ENCODE measurements at regions not wholly inside any gene's neighbourhood (a gene's known extent, or its start where the extent isn't known, plus 50 kb on each side); places are given as distances from the start of the nearest gene placed in this dataset.

DNA sequence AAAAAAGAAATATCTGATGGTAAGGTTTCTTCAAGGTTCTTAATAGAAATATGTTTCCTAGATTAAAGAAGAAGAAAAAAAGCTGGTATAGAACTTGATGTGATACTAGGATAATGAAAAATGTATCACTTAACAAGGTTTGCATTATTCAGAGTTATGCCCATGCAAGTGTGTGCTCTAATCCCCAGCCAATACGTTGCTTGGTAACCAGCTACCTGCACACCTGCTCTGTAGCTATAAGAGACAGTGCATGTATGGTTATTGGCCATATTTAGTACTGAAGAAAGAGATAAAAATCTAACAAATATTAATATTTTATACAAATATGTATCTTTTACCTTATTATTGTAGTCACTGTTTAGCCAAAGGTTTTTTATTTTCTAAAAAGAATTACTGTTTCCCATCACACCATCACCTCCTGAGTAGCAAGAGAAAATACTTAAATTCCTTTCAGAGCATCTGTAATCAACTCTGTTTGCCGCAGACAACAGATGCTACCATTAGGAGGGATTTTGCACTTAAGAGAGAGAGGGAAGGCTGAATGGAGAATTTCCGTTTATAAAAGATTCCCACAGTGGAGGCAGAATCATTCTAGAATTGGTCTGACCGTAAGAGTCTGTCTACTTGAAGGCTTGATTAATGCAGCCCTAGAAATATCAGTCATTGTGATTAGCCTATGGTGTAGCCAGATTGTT is 115.6 kb downstream of the NEDD1 start:
- TF ChIP-seq, protein P1, sequence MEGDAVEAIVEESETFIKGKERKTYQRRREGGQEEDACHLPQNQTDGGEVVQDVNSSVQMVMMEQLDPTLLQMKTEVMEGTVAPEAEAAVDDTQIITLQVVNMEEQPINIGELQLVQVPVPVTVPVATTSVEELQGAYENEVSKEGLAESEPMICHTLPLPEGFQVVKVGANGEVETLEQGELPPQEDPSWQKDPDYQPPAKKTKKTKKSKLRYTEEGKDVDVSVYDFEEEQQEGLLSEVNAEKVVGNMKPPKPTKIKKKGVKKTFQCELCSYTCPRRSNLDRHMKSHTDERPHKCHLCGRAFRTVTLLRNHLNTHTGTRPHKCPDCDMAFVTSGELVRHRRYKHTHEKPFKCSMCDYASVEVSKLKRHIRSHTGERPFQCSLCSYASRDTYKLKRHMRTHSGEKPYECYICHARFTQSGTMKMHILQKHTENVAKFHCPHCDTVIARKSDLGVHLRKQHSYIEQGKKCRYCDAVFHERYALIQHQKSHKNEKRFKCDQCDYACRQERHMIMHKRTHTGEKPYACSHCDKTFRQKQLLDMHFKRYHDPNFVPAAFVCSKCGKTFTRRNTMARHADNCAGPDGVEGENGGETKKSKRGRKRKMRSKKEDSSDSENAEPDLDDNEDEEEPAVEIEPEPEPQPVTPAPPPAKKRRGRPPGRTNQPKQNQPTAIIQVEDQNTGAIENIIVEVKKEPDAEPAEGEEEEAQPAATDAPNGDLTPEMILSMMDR (IDR thresholded peaks at IDR 0.05) = no peak
- TF ChIP-seq POLR2A (IDR thresholded peaks at IDR 0.05) = no peak
- DNase-seq = no peak
- H3K4me1 ChIP-seq = no peaks in the 10 kb centered on the region
- no peaks in the 10 kb centered on the region for H3K9me3 ChIP-seq
- H3K27ac ChIP-seq = no peak overlapping the region
- WGBS, 2 donors = 85 to 94% methylated on average over 4 of the region's 4 CpGs
- no peaks in the 10 kb centered on the region for H3K27me3 ChIP-seq
- intact Hi-C loops (cut with DNase I; ENCODE audit: low total_unique reads) = no loop called here
- no peaks in the 10 kb centered on the region for H3K36me3 ChIP-seq (ENCODE audit: low read depth, missing control alignments)
- H3K4me3 ChIP-seq = no peak overlapping the region

DNA sequence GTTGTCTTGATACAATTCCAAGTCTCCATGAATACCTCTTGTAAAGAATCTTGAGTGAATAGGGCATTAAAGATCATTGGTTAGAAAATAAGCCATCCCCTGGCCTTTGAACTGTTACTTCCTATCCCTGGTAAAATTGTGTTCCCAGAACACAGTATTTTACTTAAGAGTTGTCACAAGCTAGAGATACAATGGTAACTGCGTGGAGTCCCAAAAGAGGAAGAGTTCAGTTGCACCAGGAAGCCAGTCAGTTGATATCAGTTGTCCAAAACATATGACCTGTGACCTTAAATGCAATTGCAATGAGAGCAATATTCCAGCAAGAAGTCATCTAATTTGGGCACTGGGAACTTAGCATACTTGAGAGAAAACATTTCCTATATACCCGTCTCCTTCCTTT is 117.3 kb downstream of the NEDD1 start:
- DNase-seq = no peak

DNA sequence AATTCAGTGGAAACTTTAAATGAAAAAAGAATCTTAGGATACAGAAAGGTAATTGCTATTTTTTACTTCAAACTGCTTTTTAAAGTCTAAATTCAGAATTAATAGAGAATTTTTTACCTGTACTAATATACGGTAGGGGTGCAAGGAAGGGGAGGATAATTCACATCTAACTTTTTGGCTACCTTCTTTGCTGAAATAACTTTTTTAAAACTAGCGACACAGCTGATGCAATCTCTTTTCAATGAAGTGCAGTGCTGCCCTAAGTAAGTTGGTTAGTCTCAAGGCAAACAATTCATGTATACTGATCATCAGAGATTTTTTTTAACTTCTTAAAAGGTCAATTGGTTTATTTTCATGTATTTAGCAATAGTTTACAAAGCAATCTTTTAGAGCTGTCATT is 119.8 kb downstream of the NEDD1 start:
- H3K36me3 ChIP-seq (ENCODE audit: low read depth, missing control alignments) = no peaks in the 10 kb centered on the region
- WGBS, 2 donors = 90 to 93% methylated on average over 2 of the region's 2 CpGs
- no peak overlapping the region for H3K4me3 ChIP-seq
- no peaks in the 10 kb centered on the region for H3K27me3 ChIP-seq
- intact Hi-C loops (cut with DNase I; ENCODE audit: low total_unique reads) = no loop called here
- no peaks in the 10 kb centered on the region for H3K9me3 ChIP-seq
- DNase-seq = no peak
- H3K4me1 ChIP-seq = no peaks in the 10 kb centered on the region
- no peak overlapping the region for H3K27ac ChIP-seq
- no peak for TF ChIP-seq POLR2A (IDR thresholded peaks at IDR 0.05)
- TF ChIP-seq, protein P1 (IDR thresholded peaks at IDR 0.05) = no peak

More for the DNA sequence above, 117.3 kb downstream of the NEDD1 start:
- intact Hi-C loops (cut with DNase I; ENCODE audit: low total_unique reads) = no loop called here
- Histone ChIP-seq H3K4me3 (no peak overlapping the region), H3K27me3 (no peaks in the 10 kb centered on the region), H3K27ac (no peak overlapping the region), H3K36me3 (ENCODE audit: low read depth, missing control alignments) (no peaks in the 10 kb centered on the region), H3K4me1 (no peaks in the 10 kb centered on the region), H3K9me3 (no peaks in the 10 kb centered on the region)
- WGBS, 2 donors = 80 to 86% methylated on average over 2 of the region's 2 CpGs
- no peak for TF ChIP-seq POLR2A (IDR thresholded peaks at IDR 0.05)
- TF ChIP-seq, protein P1 (IDR thresholded peaks at IDR 0.05) = no peak

DNA sequence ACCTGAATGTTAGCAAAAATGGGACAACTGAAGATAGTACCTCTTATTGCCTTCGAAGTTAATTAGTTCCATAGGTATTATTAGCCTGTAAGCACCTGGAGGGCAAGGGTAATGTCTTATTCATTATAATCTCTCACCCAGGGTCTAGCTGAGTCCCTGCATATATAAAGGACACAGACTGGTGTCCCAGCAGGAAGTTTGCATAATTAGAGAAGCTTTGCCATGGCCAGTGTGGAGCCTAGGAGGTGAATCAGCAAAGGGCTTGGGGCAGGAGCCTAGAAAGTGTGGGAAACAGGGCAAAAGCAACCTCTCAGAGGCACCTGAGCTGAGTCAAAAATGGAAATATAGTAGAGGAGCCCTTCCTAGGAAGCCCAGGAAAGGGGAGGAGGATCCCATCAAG is 120.4 kb downstream of the NEDD1 start:
- TF ChIP-seq, protein P1 (IDR thresholded peaks at IDR 0.05) = no peak
- no peak for TF ChIP-seq POLR2A (IDR thresholded peaks at IDR 0.05)
- Histone ChIP-seq H3K27ac (no peak overlapping the region), H3K4me1 (no peaks in the 10 kb centered on the region), H3K4me3 (no peak overlapping the region), H3K36me3 (ENCODE audit: low read depth, missing control alignments) (no peaks in the 10 kb centered on the region), H3K9me3 (no peaks in the 10 kb centered on the region), H3K27me3 (no peaks in the 10 kb centered on the region)
- DNase-seq = no peak
- intact Hi-C loops (cut with DNase I; ENCODE audit: low total_unique reads) = no loop called here
- WGBS, 2 donors = 88% methylated on average over 1 of the region's 1 CpG

DNA sequence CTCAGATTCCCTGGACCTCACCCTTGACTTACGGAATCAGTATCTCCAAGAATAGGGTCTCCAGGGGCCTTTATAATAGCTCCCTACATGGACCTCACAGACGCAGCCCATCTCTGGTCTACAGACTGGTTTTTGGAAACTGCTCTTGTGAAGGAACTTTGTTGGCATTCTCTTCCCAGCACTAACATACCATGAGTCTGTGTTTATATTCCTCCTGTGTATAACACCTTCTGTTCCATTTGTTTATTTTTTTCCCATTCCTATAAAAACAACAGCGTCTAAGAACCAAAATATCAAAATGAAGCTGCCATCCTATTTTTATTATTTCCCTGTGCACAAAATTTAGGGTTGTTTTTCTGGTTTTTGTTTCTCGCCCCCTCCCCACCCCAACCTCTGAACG is 131.1 kb downstream of the NEDD1 start:
- Histone ChIP-seq H3K27me3 (no peaks in the 10 kb centered on the region), H3K27ac (no peak overlapping the region), H3K9me3 (no peaks in the 10 kb centered on the region), H3K4me1 (no peaks in the 10 kb centered on the region), H3K36me3 (ENCODE audit: low read depth, missing control alignments) (no peaks in the 10 kb centered on the region), H3K4me3 (no peak overlapping the region)
- WGBS, 2 donors = 64 to 76% methylated on average over 5 of the region's 5 CpGs
- no peak for DNase-seq
- intact Hi-C loops (cut with DNase I; ENCODE audit: low total_unique reads) = no loop called here
- TF ChIP-seq POLR2A (IDR thresholded peaks at IDR 0.05) = no peak
- TF ChIP-seq, protein P1 (IDR thresholded peaks at IDR 0.05) = no peak
